HEK293T (cell line): ENCODE measurements at regions not wholly inside any gene's neighbourhood (a gene's known extent, or its start where the extent isn't known, plus 50 kb on each side); places are given as distances from the start of the nearest gene placed in this dataset.

ENCODE experiments used
- ARNT ChIP-seq: fragments of 450-650 bp; IDR thresholded peaks from 2 replicates; pipeline ENCODE4 v1.6.1; 2017; ENCODE audit warnings: mild to moderate bottlenecking
- BHLHE40 ChIP-seq: fragments of 450-650 bp; IDR thresholded peaks from 2 replicates; pipeline ENCODE4 v1.6.1; 2016; ENCODE audit warnings: mild to moderate bottlenecking, moderate library complexity, borderline replicate concordance
- CTBP1 ChIP-seq: fragments of 450-650 bp; IDR thresholded peaks from 2 replicates; pipeline ENCODE4 v1.6.1; 2016; ENCODE audit warnings: borderline replicate concordance
- FOXA1 ChIP-seq: fragments of 450-650 bp; IDR thresholded peaks from 2 replicates; pipeline ENCODE4 v1.6.1; 2016; ENCODE audit warnings: mild to moderate bottlenecking
- FOXK2 ChIP-seq: fragments of 450-650 bp; IDR thresholded peaks from 2 replicates; pipeline ENCODE4 v1.6.1; 2016; ENCODE audit warnings: mild to moderate bottlenecking
- FOXM1 ChIP-seq: fragments of 450-650 bp; IDR thresholded peaks from 2 replicates; pipeline ENCODE4 v1.6.1; 2017; ENCODE audit warnings: mild to moderate bottlenecking, borderline replicate concordance
- HDGF ChIP-seq: fragments of 450-650 bp; IDR thresholded peaks from 2 replicates; pipeline ENCODE4 v1.6.1; 2017; ENCODE audit warnings: antibody characterized with exemption, borderline replicate concordance
- L3MBTL2 ChIP-seq: fragments of 450-650 bp; conservative IDR thresholded peaks from 2 replicates; pipeline ENCODE4 v1.6.1; 2016; ENCODE audit warnings: mild to moderate bottlenecking
- NFRKB ChIP-seq: fragments of 450-650 bp; IDR thresholded peaks from 2 replicates; pipeline ENCODE4 v1.6.1; 2016; ENCODE audit warnings: mild to moderate bottlenecking, moderate library complexity
- SP1 ChIP-seq: fragments of 450-650 bp; IDR thresholded peaks from 2 replicates; pipeline ENCODE4 v1.6.1; 2017
- SUZ12 ChIP-seq: fragments of 450-650 bp; IDR thresholded peaks from 2 replicates; pipeline ENCODE4 v1.6.1; 2016; ENCODE audit warnings: mild to moderate bottlenecking

DNA sequence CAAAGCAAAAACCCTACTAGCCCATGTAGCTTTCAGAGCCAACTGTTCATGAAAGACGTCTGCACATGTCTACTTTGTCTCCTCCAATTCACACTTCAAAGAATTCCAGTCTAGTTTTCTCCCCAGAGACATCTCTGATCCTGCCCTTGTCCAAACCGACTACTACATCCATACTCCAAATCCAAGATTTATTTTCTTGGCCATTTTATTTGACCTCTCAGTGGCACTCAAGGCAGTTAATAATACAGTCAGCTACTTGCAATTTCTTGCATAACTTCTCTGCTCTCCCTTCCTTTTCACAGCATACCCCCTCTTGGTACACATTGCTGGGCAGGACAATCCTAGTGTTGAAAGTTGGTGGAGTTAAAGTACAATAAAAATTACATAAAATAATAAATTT is 170.9 kb upstream of the INHBA start:
- TF ChIP-seq NFRKB = no peak
- no peak for TF ChIP-seq ARNT
- no peak for TF ChIP-seq FOXK2
- no peak for TF ChIP-seq SUZ12
- no peak for TF ChIP-seq SP1
- no peak for TF ChIP-seq BHLHE40
- TF ChIP-seq FOXM1 = no peak
- TF ChIP-seq FOXA1 = no peak
- no peak for TF ChIP-seq CTBP1
- no peak for TF ChIP-seq HDGF
- no peak for TF ChIP-seq L3MBTL2
